NCI-H2107 treated with DMSO at 0.1 percent for 48 hours (cell line): ENCODE measurements at regions not wholly inside any gene's neighbourhood (a gene's known extent, or its start where the extent isn't known, plus 50 kb on each side); places are given as distances from the start of the nearest gene placed in this dataset.

Source experiments
- DNase-seq: peaks from one replicate; lab custom pipeline; 2025; ENCODE audit not compliant: unreplicated experiment; lab: John Stamatoyannopoulos, UW

DNA sequence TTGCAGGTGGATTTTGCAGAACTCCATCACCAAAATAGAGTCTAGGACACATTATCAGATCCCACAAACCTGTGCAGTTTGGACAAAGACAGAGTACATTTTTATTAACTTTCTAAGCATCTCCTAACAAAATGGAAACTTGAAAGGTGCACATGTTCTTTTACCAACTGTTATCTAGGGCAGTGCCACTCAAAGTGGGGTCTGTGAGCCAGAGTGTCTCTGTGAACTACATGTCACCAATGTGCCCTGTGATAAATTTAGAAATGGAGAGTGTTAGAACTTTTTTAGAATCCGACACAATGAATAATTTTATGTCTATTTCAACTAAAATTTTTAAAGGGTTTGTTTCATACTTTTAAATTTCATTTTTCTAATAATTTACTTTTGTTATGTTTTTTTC, 68.4 kb upstream of the TMC3 start:
- no peak for DNase-seq

DNA sequence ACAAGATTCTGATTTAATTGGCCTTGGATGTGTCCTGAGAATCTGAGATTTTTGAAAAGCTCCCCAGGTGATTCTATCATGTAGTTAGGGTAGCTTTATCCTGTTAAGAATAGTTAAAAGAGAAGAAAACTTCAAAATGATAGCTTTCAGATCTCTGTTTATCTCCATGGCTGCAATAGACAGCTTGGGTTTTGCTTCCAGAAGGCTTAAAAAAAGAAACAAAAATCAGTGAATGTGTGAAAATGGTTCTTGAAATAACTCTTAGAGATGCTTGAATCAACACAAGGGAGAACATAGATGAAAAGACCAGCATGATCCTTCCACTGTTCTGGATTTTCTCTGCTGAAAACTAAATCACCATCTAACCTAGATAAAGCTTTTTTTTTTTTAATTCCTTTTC, 60.8 kb upstream of the TMC3 start:
- DNase-seq: no peak

DNA sequence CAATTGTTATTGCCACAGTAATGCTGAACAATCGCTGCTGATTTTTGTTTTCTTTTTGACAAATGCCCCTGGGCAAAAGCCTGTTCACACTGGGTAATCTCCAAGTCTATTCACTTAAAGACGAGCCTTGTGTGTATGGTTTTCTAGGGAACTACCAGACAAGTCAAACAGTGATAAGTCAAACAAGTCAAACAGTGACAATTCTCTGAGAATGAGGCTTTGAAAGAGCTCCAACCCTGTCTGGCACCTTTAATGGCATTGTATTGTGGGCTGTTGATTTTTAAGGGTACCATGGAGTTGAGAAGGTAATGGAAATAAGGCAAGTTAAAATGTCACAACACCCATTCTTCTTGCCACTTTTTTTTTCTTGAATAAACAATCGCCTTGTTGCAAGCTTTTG, 59.4 kb upstream of the TMC3 start:
- DNase-seq: no peak

DNA sequence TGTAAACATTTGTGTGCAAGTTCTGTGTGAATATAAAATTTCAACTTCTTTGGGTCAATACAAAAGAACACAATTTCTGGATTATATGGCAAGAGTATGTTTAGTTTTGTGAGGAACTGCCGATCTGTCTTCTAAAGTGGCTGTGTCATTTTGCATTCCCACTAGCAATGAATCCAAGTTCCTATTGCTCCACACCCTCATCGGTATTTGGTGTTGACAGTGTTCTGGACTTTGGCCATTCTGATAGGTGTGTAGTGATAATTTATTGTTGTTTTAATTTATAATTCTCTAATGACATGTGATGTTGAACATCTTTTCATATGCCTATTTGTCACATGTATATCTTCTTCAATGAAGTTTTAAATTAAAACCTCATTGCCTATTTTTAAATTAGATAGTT, 58.2 kb upstream of the TMC3 start:
- no peak for DNase-seq

DNA sequence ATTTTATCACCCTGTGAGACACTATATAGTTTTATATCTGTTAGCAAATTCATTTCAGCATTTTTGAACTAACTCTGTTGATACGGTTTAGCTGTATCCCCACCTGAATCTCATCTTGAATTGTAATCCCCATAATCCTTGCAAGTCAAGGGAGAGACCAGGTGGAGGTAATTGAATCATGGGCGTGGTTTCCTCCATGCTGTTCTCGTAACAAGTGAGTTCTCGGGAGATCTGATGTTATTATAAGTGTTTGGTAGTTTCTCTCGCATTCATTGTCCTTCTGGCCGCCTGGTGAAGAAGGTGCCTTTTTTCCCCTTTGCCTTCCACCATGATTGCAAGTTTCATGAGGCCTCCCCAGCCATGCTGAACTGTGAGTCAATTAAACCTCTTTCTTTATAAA, 53.2 kb upstream of the TMC3 start:
- DNase-seq: no peak

DNA sequence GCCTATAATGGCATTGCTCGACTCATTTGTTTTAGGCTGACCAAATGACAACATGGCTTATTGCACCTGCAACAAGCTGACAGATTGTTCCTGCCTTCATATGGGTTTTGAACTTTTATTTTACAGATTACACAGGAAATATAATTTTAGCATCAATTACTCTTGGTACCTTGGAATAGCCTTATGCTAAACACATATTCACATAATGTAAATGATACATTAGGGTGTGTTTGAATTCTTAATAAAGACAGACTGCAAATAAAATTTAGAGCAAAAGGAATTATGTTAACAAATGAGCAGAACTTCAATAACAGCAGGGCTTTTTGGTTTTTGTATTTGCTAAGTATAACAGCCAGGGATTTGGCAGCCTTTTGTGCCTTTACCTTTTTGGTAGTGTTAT, 51.9 kb upstream of the TMC3 start:
- no peak for DNase-seq
